ENCODE measurements at regions not wholly inside any gene's neighbourhood (a gene's known extent, or its start where the extent isn't known, plus 50 kb on each side); places are given as distances from the start of the nearest gene placed in this dataset.

GRCh38 chr3:163521261-163521660, 1557.0 kb downstream of the SI start:
- H3K27me3 ChIP-seq (ENCODE audit: control insufficient read depth in 1 of 2, insufficient read depth in 1 of 2, low read length in 2 of 2): no peaks in the 10 kb centered on the region
- H3K4ac ChIP-seq (ENCODE audit: low read depth in 1 of 2, low read length in 2 of 2): no peak overlapping the region
- no peak overlapping the region for H2BK120ac ChIP-seq (ENCODE audit: low read depth, low read length)
- H4K8ac ChIP-seq (ENCODE audit: low read length): no peak overlapping the region
- H3K36me3 ChIP-seq (ENCODE audit: control insufficient read depth in 1 of 2, insufficient read depth in 2 of 2, low read depth in 1 of 2, low read length in 2 of 2): no peaks in the 10 kb centered on the region
- no peak overlapping the region for H2AK5ac ChIP-seq (ENCODE audit: low read length, severe bottlenecking)
- no peak overlapping the region for H2BK5ac ChIP-seq (ENCODE audit: low read depth, low read length, poor library complexity, severe bottlenecking)
- no peak overlapping the region for H3K27ac ChIP-seq (ENCODE audit: low read length, poor library complexity, severe bottlenecking)
- no peak overlapping the region for H2AFZ ChIP-seq (ENCODE audit: low read depth, low read length)
- no peak overlapping the region for H2BK15ac ChIP-seq (ENCODE audit: low read depth, poor library complexity, severe bottlenecking)
- no peak overlapping the region for H2BK12ac ChIP-seq (ENCODE audit: low read length in 2 of 2)
- no peak overlapping the region for H3K23ac ChIP-seq (ENCODE audit: low read length in 2 of 2)
- no peaks in the 10 kb centered on the region for H3K79me1 ChIP-seq (replicated peaks; ENCODE audit: low read length, poor library complexity, severe bottlenecking)
- no peak overlapping the region for H3K9ac ChIP-seq (ENCODE audit: low read length)
- no peak overlapping the region for H3K4me3 ChIP-seq (ENCODE audit: insufficient read depth in 1 of 2, low read depth in 1 of 2, low read length in 2 of 2)
- H3K14ac ChIP-seq (ENCODE audit: low read length in 2 of 2): no peak overlapping the region
- H4K91ac ChIP-seq (ENCODE audit: low read length): no peak overlapping the region
- no peak overlapping the region for H3K4me2 ChIP-seq (ENCODE audit: low read length, poor library complexity, severe bottlenecking)
- no peak overlapping the region for H3K18ac ChIP-seq (ENCODE audit: low read depth in 1 of 2, low read length in 2 of 2)
- H3K9me3 ChIP-seq (ENCODE audit: control insufficient read depth, low read length): no peaks in the 10 kb centered on the region
- DNase-seq: no peak
- no peaks in the 10 kb centered on the region for H3K4me1 ChIP-seq (ENCODE audit: control insufficient read depth, insufficient read depth, low read depth, low read length)
- WGBS: no CpG with 5 or more reads among the region's 1 CpG

GRCh38 chr3:163518065-163518464, 1560.2 kb downstream of the SI start:
- 88% methylated on average over 3 of the region's 3 CpGs for WGBS
- H3K9me3 ChIP-seq (ENCODE audit: control insufficient read depth, low read length): no peaks in the 10 kb centered on the region
- no peak overlapping the region for H2AK5ac ChIP-seq (ENCODE audit: low read length, severe bottlenecking)
- no peak overlapping the region for H4K8ac ChIP-seq (ENCODE audit: low read length)
- H3K4me1 ChIP-seq (ENCODE audit: control insufficient read depth, insufficient read depth, low read depth, low read length): no peaks in the 10 kb centered on the region
- DNase-seq: no peak
- H2BK5ac ChIP-seq (ENCODE audit: low read depth, low read length, poor library complexity, severe bottlenecking): no peak overlapping the region
- no peak overlapping the region for H2BK15ac ChIP-seq (ENCODE audit: low read depth, poor library complexity, severe bottlenecking)
- H3K4me3 ChIP-seq (ENCODE audit: insufficient read depth in 1 of 2, low read depth in 1 of 2, low read length in 2 of 2): no peak overlapping the region
- no peak overlapping the region for H2BK12ac ChIP-seq (ENCODE audit: low read length in 2 of 2)
- no peak overlapping the region for H2AFZ ChIP-seq (ENCODE audit: low read depth, low read length)
- no peak overlapping the region for H3K23ac ChIP-seq (ENCODE audit: low read length in 2 of 2)
- no peak overlapping the region for H3K4ac ChIP-seq (ENCODE audit: low read depth in 1 of 2, low read length in 2 of 2)
- no peaks in the 10 kb centered on the region for H3K27me3 ChIP-seq (ENCODE audit: control insufficient read depth in 1 of 2, insufficient read depth in 1 of 2, low read length in 2 of 2)
- H3K18ac ChIP-seq (ENCODE audit: low read depth in 1 of 2, low read length in 2 of 2): no peak overlapping the region
- no peaks in the 10 kb centered on the region for H3K79me1 ChIP-seq (replicated peaks; ENCODE audit: low read length, poor library complexity, severe bottlenecking)
- no peak overlapping the region for H3K9ac ChIP-seq (ENCODE audit: low read length)
- H4K91ac ChIP-seq (ENCODE audit: low read length): no peak overlapping the region
- H3K4me2 ChIP-seq (ENCODE audit: low read length, poor library complexity, severe bottlenecking): no peak overlapping the region
- no peak overlapping the region for H2BK120ac ChIP-seq (ENCODE audit: low read depth, low read length)
- H3K14ac ChIP-seq (ENCODE audit: low read length in 2 of 2): no peak overlapping the region
- H3K27ac ChIP-seq (ENCODE audit: low read length, poor library complexity, severe bottlenecking): no peak overlapping the region
- no peaks in the 10 kb centered on the region for H3K36me3 ChIP-seq (ENCODE audit: control insufficient read depth in 1 of 2, insufficient read depth in 2 of 2, low read depth in 1 of 2, low read length in 2 of 2)

- Histone ChIP-seq H3K27ac (ENCODE audit: low read length, poor library complexity, severe bottlenecking) (no peak overlapping the region), H2BK12ac (ENCODE audit: low read length in 2 of 2) (no peak overlapping the region), H3K4me3 (ENCODE audit: insufficient read depth in 1 of 2, low read depth in 1 of 2, low read length in 2 of 2) (no peak overlapping the region), H3K36me3 (ENCODE audit: control insufficient read depth in 1 of 2, insufficient read depth in 2 of 2, low read depth in 1 of 2, low read length in 2 of 2) (no peaks in the 10 kb centered on the region), H3K4ac (ENCODE audit: low read depth in 1 of 2, low read length in 2 of 2) (no peak overlapping the region), H2AFZ (ENCODE audit: low read depth, low read length) (no peak overlapping the region), H2BK15ac (ENCODE audit: low read depth, poor library complexity, severe bottlenecking) (no peak overlapping the region), H2BK120ac (ENCODE audit: low read depth, low read length) (no peak overlapping the region), H2AK5ac (ENCODE audit: low read length, severe bottlenecking) (no peak overlapping the region), H3K18ac (ENCODE audit: low read depth in 1 of 2, low read length in 2 of 2) (no peak overlapping the region), H3K4me1 (ENCODE audit: control insufficient read depth, insufficient read depth, low read depth, low read length) (no peaks in the 10 kb centered on the region), H3K9ac (ENCODE audit: low read length) (no peak overlapping the region), H3K14ac (ENCODE audit: low read length in 2 of 2) (no peak overlapping the region), H4K91ac (ENCODE audit: low read length) (no peak overlapping the region), H3K4me2 (ENCODE audit: low read length, poor library complexity, severe bottlenecking) (no peak overlapping the region), H3K27me3 (ENCODE audit: control insufficient read depth in 1 of 2, insufficient read depth in 1 of 2, low read length in 2 of 2) (no peaks in the 10 kb centered on the region), H3K79me1 (replicated peaks; ENCODE audit: low read length, poor library complexity, severe bottlenecking) (no peaks in the 10 kb centered on the region), H4K8ac (ENCODE audit: low read length) (no peak overlapping the region), H3K23ac (ENCODE audit: low read length in 2 of 2) (no peak overlapping the region), H3K9me3 (ENCODE audit: control insufficient read depth, low read length) (no peaks in the 10 kb centered on the region), H2BK5ac (ENCODE audit: low read depth, low read length, poor library complexity, severe bottlenecking) (no peak overlapping the region)
- WGBS: 57% methylated on average over 2 of the region's 2 CpGs
- DNase-seq: no peak
Observed at GRCh38 chr3:163513149-163513657, 1565.1 kb downstream of the SI start.

GRCh38 chr3:163508206-163508605, 1570.1 kb downstream of the SI start:
- Histone ChIP-seq H4K91ac (ENCODE audit: low read length) (no peak overlapping the region), H3K4me2 (ENCODE audit: low read length, poor library complexity, severe bottlenecking) (no peak overlapping the region), H4K8ac (ENCODE audit: low read length) (no peak overlapping the region), H3K36me3 (ENCODE audit: control insufficient read depth in 1 of 2, insufficient read depth in 2 of 2, low read depth in 1 of 2, low read length in 2 of 2) (no peaks in the 10 kb centered on the region), H2BK15ac (ENCODE audit: low read depth, poor library complexity, severe bottlenecking) (no peak overlapping the region), H3K27me3 (ENCODE audit: control insufficient read depth in 1 of 2, insufficient read depth in 1 of 2, low read length in 2 of 2) (no peaks in the 10 kb centered on the region), H3K79me1 (replicated peaks; ENCODE audit: low read length, poor library complexity, severe bottlenecking) (no peaks in the 10 kb centered on the region), H3K9ac (ENCODE audit: low read length) (no peak overlapping the region), H2AK5ac (ENCODE audit: low read length, severe bottlenecking) (no peak overlapping the region), H3K4me1 (ENCODE audit: control insufficient read depth, insufficient read depth, low read depth, low read length) (no peaks in the 10 kb centered on the region), H3K14ac (ENCODE audit: low read length in 2 of 2) (no peak overlapping the region), H3K4ac (ENCODE audit: low read depth in 1 of 2, low read length in 2 of 2) (no peak overlapping the region), H2AFZ (ENCODE audit: low read depth, low read length) (no peak overlapping the region), H3K9me3 (ENCODE audit: control insufficient read depth, low read length) (no peaks in the 10 kb centered on the region), H3K27ac (ENCODE audit: low read length, poor library complexity, severe bottlenecking) (no peak overlapping the region), H2BK12ac (ENCODE audit: low read length in 2 of 2) (no peak overlapping the region), H2BK5ac (ENCODE audit: low read depth, low read length, poor library complexity, severe bottlenecking) (no peak overlapping the region), H3K18ac (ENCODE audit: low read depth in 1 of 2, low read length in 2 of 2) (no peak overlapping the region), H3K23ac (ENCODE audit: low read length in 2 of 2) (no peak overlapping the region), H3K4me3 (ENCODE audit: insufficient read depth in 1 of 2, low read depth in 1 of 2, low read length in 2 of 2) (no peak overlapping the region), H2BK120ac (ENCODE audit: low read depth, low read length) (no peak overlapping the region)
- 64% methylated on average over 2 of the region's 2 CpGs for WGBS
- no peak for DNase-seq

Data from mesenchymal stem cell (in vitro differentiated cells and primary cell).